ENCODE measurements at regions not wholly inside any gene's neighbourhood (a gene's known extent, or its start where the extent isn't known, plus 50 kb on each side); places are given as distances from the start of the nearest gene placed in this dataset.
A peak's percentile ranks its signal among the peaks of the same experiment; 100 is the strongest.

DNA sequence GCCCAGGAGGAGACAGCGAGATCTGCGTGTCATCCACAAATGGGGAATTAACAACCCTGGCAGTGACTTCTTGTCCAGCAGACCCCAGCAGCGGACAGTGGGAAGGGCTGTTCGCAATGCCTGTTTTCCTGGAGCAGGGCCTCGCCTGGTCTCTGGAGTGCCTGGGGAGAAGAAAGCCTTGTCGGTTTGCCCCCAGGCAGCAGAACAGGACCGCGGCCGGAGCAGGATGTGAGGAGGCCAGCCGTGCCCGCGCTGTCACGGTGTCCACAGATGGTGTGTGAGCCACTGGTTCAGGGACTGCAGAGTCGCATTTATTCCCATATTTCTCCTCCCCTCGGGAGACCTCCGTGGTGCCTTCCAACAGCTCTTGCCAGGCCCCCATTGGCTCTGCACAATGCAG is 68.5 kb upstream of the GSE1 start:
- ATAC-seq (replicated peaks in 1 of 2) (no peak), DNase-seq (no peak)
- no peaks in the 10 kb centered on the region for H3K4me1 Mint-ChIP-seq (ENCODE audit: low read depth)
- peaks cover 0 to 2% of the 10 kb centered on the region in 2 donors for H3K9me3 Mint-ChIP-seq
- no peak overlapping the region for H3K27ac Mint-ChIP-seq
- H3K4me3 Mint-ChIP-seq, result no peak overlapping the region
- no peaks in the 10 kb centered on the region for H3K36me3 Mint-ChIP-seq (ENCODE audit: insufficient read depth in 2 of 2)
- H3K27me3 Mint-ChIP-seq (ENCODE audit: low read depth), result no peaks in the 10 kb centered on the region

GRCh38 chr16:85545227-85545818 is 67.8 kb upstream of the GSE1 start:
- H3K9me3 Mint-ChIP-seq, result no peaks in the 10 kb centered on the region
- no peak overlapping the region for H3K4me3 Mint-ChIP-seq
- H3K4me1 Mint-ChIP-seq (ENCODE audit: low read depth), result no peaks in the 10 kb centered on the region
- H3K36me3 Mint-ChIP-seq (ENCODE audit: insufficient read depth in 2 of 2), result no peaks in the 10 kb centered on the region
- no peak for DNase-seq
- no peak for ATAC-seq (replicated peaks in 1 of 2)
- no peak overlapping the region for H3K27ac Mint-ChIP-seq
- H3K27me3 Mint-ChIP-seq (ENCODE audit: low read depth), result no peaks in the 10 kb centered on the region

DNA sequence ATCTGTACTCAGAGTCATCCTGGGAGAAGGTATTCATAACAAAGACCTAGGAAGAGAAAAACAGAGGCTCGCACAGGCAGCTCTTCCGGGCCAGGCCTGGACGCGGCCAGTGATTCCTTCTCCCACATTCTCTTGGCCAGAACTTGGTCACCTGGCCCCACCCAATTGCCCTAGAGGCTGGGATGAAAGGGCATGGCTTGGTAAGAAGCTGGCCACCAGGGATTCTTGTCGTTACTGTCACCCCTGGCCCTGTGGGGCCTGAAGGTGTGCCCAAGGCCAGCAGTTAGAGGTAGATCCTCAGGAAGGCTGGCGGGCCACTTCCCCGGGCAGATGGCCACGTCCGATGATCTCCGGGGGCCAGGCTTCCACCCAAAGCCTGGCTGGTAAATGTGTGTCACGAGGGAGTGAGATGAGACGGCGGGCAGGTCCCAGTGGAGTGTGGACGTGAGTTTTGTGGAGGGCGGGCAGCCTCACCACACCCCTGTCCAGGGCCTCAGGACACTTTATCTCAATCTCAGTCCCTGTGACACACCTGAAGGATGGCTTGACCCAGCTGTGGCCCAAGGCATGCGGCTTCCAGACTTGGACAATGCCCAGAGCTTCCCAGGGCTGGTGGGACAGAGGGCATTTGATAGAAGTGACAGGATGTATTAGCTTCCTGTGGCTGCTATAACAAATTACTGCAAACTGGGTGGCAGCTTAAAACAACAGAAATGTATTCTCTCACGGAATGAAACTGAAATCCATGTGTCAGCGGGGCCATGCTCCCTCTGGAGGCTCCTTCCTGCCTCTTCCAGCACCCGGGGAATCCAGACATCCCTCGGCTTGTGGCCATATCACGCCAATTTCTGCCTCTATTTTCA is 66.3 kb upstream of the GSE1 start:
- ATAC-seq (replicated peaks in 1 of 2) (no peak), DNase-seq (no peak)
- Mint-ChIP-seq H3K9me3 (no peaks in the 10 kb centered on the region), H3K27ac (no peak overlapping the region), H3K27me3 (ENCODE audit: low read depth) (no peaks in the 10 kb centered on the region), H3K4me3 (no peak overlapping the region), H3K4me1 (ENCODE audit: low read depth) (peaks cover 5% of the 10 kb centered on the region), H3K36me3 (ENCODE audit: insufficient read depth in 2 of 2) (no peaks in the 10 kb centered on the region)

DNA sequence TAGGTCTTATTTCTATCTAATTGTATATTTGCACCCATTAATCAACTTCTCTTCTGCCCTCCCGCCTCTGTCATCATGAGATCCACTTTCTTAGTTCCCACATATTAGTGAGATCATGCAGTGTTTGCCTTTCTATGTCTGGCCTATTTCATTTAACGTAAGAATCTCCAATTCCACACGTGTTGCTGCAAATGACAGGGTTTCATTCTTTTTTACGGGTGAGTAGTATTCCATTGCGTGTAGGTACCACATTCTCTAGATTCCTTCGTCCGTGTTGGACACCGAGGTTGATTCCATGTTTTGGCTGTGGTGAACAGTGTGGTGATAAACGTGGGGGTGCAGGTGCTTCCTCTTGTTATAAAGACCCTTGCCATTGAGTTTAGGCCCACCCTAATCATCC is 64.7 kb upstream of the GSE1 start:
- no peak for DNase-seq
- Mint-ChIP-seq H3K4me1 (ENCODE audit: low read depth) (peaks cover 12% of the 10 kb centered on the region), H3K27me3 (ENCODE audit: low read depth) (no peaks in the 10 kb centered on the region), H3K9me3 (no peaks in the 10 kb centered on the region), H3K27ac (no peak overlapping the region), H3K36me3 (ENCODE audit: insufficient read depth in 2 of 2) (no peaks in the 10 kb centered on the region), H3K4me3 (no peak overlapping the region)
- no peak for ATAC-seq (replicated peaks in 1 of 2)

- no peaks in the 10 kb centered on the region for H3K9me3 Mint-ChIP-seq
- peaks cover 21% of the 10 kb centered on the region for H3K4me1 Mint-ChIP-seq (ENCODE audit: low read depth)
- no peak overlapping the region for H3K4me3 Mint-ChIP-seq
- ATAC-seq (replicated peaks in 1 of 2), result no peak
- no peaks in the 10 kb centered on the region for H3K27me3 Mint-ChIP-seq (ENCODE audit: low read depth)
- no peak for DNase-seq
- no peak overlapping the region for H3K27ac Mint-ChIP-seq
- peaks cover 0 to 4% of the 10 kb centered on the region in 2 donors for H3K36me3 Mint-ChIP-seq (ENCODE audit: insufficient read depth in 2 of 2)
These were observed 63.2 kb upstream of the GSE1 start for GRCh38 chr16:85549766-85550421.

DNA sequence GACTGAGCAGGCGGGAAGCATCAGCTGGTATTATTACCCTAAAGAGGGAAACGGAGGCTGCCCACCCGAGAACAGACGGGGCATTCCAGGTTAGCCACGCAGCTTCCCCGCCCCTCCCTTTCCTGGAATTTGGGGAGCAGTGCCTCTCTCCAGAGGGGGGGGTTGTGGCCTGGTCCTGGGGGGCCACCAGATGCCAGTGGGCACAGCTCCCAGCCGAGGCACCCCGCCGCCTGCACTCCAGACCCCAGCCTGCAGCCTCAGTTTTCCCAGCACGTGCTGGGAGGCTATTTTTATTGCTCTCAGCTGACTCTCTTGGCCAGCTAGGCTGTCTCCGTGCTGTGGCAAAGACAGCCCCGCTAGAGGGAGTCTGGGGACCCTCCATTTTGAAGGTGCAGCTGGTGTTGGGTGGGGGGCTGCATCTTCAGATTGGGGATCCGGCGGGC is 62.7 kb upstream of the GSE1 start:
- ATAC-seq (replicated peaks in 1 of 2) (no peak), DNase-seq (no peak)
- H3K9me3 Mint-ChIP-seq, result no peaks in the 10 kb centered on the region
- H3K4me3 Mint-ChIP-seq, result no peak overlapping the region
- H3K27me3 Mint-ChIP-seq (ENCODE audit: low read depth), result no peaks in the 10 kb centered on the region
- H3K27ac Mint-ChIP-seq, result no peak overlapping the region
- peaks cover 0 to 4% of the 10 kb centered on the region in 2 donors for H3K36me3 Mint-ChIP-seq (ENCODE audit: insufficient read depth in 2 of 2)
- peaks cover 21% of the 10 kb centered on the region for H3K4me1 Mint-ChIP-seq (ENCODE audit: low read depth)

DNA sequence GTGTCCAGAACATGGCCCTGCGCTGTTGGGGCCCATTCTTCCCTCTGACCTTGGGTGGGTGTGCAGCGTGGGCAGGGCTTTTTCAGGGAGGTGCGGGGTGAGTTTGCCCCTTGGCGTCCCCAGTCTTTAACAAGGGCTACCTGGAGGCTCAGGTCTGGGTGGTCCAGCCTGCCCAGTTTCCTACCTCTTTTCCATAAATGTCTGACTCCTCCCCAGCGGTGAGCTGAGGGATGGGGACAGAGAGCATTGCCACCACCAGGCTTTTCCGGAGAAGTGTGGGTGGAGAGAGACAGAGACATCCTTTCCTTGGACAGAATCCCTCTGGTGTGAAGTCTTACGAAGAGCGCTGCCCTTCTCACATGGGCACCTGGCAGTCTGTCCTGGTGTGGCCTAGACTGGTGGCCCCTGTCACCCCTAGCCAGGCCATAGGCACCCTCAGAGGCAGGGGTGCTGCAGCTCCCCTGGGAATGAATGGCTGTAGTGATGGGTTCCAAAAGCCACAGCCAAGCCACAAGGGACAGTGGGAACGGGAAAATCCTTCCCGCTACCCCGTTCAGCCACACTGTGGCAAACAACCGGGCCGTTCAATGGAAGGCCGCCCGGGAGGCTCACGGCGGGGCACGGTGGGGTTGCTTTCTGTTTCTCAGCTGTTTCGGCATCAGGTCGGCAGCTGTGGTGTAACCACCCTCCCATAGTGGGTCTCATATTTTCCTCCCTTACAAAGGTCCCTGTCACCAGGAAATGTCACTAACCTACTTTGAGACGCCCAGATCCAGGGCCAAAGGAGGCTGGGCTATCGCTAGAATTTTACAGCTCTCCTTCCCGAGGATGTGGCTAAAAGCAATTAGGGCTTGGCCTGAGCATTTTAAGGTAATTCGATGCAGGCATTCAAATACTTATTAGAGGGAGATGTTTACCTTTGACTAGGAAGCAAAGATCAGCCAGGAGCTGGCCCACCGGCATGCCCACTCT is 61.9 kb upstream of the GSE1 start:
- H3K4me1 Mint-ChIP-seq (ENCODE audit: low read depth), result peaks cover 26% of the 10 kb centered on the region
- ATAC-seq (replicated peaks in 1 of 2), result no peak
- no peak overlapping the region for H3K27ac Mint-ChIP-seq
- no peaks in the 10 kb centered on the region for H3K27me3 Mint-ChIP-seq (ENCODE audit: low read depth)
- H3K4me3 Mint-ChIP-seq, result peak overlapping the region; percentile 49 to 71
- peaks cover 5 to 6% of the 10 kb centered on the region in 2 donors for H3K36me3 Mint-ChIP-seq (ENCODE audit: insufficient read depth in 2 of 2)
- H3K9me3 Mint-ChIP-seq, result no peaks in the 10 kb centered on the region
- DNase-seq, result peak in 1 of 2 donors; percentile 27

DNA sequence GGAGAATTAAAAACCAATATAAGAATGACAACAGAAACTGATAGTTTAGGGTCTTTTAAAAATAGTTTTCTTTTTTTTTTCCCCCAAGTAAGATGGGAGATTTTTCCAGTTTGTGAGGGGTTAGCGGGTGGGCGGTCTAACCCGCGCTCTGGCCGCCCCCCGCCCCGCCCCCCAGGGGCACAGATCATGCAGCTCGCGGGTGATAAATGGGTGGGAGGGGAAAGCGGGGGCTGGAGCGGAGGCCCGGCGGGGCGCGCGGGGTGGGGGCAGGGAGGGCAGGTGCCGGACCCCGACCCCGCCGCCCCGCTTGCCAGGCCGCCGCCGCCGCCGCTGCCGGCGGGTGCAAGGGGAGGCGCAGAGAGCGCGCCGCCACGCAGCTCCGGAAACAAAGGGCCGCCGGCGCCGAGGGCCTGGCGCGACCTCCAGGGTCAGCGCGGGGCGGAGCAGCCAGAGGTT is 60.1 kb upstream of the GSE1 start:
- no peaks in the 10 kb centered on the region for H3K9me3 Mint-ChIP-seq
- DNase-seq, result no peak
- no peaks in the 10 kb centered on the region for H3K27me3 Mint-ChIP-seq (ENCODE audit: low read depth)
- peak overlapping the region; percentile 81 to 91 for H3K4me3 Mint-ChIP-seq
- H3K36me3 Mint-ChIP-seq (ENCODE audit: insufficient read depth in 2 of 2), result peaks cover 5 to 6% of the 10 kb centered on the region in 2 donors
- H3K27ac Mint-ChIP-seq, result no peak overlapping the region
- peaks cover 36% of the 10 kb centered on the region for H3K4me1 Mint-ChIP-seq (ENCODE audit: low read depth)
- no peak for ATAC-seq (replicated peaks in 1 of 2)

GRCh38 chr16:85553436-85554113 is 59.5 kb upstream of the GSE1 start:
- Mint-ChIP-seq H3K36me3 (ENCODE audit: insufficient read depth in 2 of 2) (peaks cover 5 to 6% of the 10 kb centered on the region in 2 donors), H3K27me3 (ENCODE audit: low read depth) (no peaks in the 10 kb centered on the region), H3K27ac (peak overlapping the region; percentile 87), H3K4me3 (peak overlapping the region; percentile 92 to 95), H3K9me3 (no peaks in the 10 kb centered on the region), H3K4me1 (ENCODE audit: low read depth) (peaks cover 42% of the 10 kb centered on the region)
- peak; percentile 59 to 66 for DNase-seq
- peak; percentile 42 to 45 for ATAC-seq (replicated peaks in 1 of 2)

- Mint-ChIP-seq H3K27ac (peak overlapping the region; percentile 87), H3K9me3 (no peaks in the 10 kb centered on the region), H3K4me1 (ENCODE audit: low read depth) (peaks cover 49% of the 10 kb centered on the region), H3K36me3 (ENCODE audit: insufficient read depth in 2 of 2) (peaks cover 5 to 6% of the 10 kb centered on the region in 2 donors), H3K27me3 (ENCODE audit: low read depth) (no peaks in the 10 kb centered on the region), H3K4me3 (peak overlapping the region; percentile 92 to 95)
- peak; percentile 82 for DNase-seq
- peak; percentile 73 to 74 for ATAC-seq (replicated peaks in 1 of 2)
These were observed 58.8 kb upstream of the GSE1 start for GRCh38 chr16:85554114-85554888.

GRCh38 chr16:85554889-85555718 is 58.0 kb upstream of the GSE1 start:
- Mint-ChIP-seq H3K27ac (peak overlapping the region; percentile 98), H3K4me1 (ENCODE audit: low read depth) (peaks cover 49% of the 10 kb centered on the region), H3K9me3 (no peaks in the 10 kb centered on the region), H3K27me3 (ENCODE audit: low read depth) (no peaks in the 10 kb centered on the region), H3K4me3 (peak overlapping the region; percentile 95 to 99), H3K36me3 (ENCODE audit: insufficient read depth in 2 of 2) (peaks cover 5 to 6% of the 10 kb centered on the region in 2 donors)
- DNase-seq, result peak; percentile 64 to 70
- peak; percentile 39 to 50 for ATAC-seq (replicated peaks in 1 of 2)

All from activated T-cell treated with anti-CD3 and anti-CD28 coated beads, Interleukin-2, amount 50 U/mL, for 72 hours (primary cell).